Activated CD4-positive, alpha-beta memory T cell treated with anti-CD3 and anti-CD28 coated beads, Interleukin-2, amount 10 ng/mL, durations not matched to agents 7 days and 5 days (primary cell): ENCODE measurements at regions not wholly inside any gene's neighbourhood (a gene's known extent, or its start where the extent isn't known, plus 50 kb on each side); places are given as distances from the start of the nearest gene placed in this dataset.

Source experiments
- CTCF ChIA-PET: fragments of 350-600 bp; sonication (Branson Sonifier 250); formaldehyde crosslinking; loops from one replicate; lab custom pipeline; 2021; ENCODE audit warnings: antibody characterized with exemption, inconsistent platforms; lab: Charles Lee
- POLR2A ChIA-PET: fragments of 350-600 bp; sonication (Branson Sonifier 250); formaldehyde crosslinking; loops from one replicate; lab custom pipeline; 2021; ENCODE audit warnings: antibody characterized with exemption; lab: Charles Lee
- DNase-seq: peaks from one replicate; pipeline ENCODE4 v3.0.0-alpha.2; 2020
- H3K27ac Mint-ChIP-seq: one replicate; pipeline ENCODE4 v1.8.0; 2021; ENCODE audit warnings: mild to moderate bottlenecking, mixed read lengths
- H3K27me3 Mint-ChIP-seq: one replicate; pipeline ENCODE4 v1.8.0; 2021; ENCODE audit warnings: mixed read lengths
- H3K36me3 Mint-ChIP-seq: one replicate; pipeline ENCODE4 v1.8.0; 2021; ENCODE audit warnings: low read depth, mixed read lengths
- H3K4me1 Mint-ChIP-seq: one replicate; pipeline ENCODE4 v1.8.0; 2021; ENCODE audit warnings: mixed read lengths
- H3K4me3 Mint-ChIP-seq: one replicate; pipeline ENCODE4 v1.8.0; 2021; ENCODE audit warnings: mild to moderate bottlenecking, mixed read lengths
- H3K9me3 Mint-ChIP-seq: one replicate; pipeline ENCODE4 v1.8.0; 2021; ENCODE audit warnings: mixed read lengths

- Mint-ChIP-seq H3K36me3 (no peaks in the 10 kb centered on the region), H3K27me3 (no peaks in the 10 kb centered on the region), H3K4me1 (no peaks in the 10 kb centered on the region), H3K4me3 (no peak overlapping the region), H3K27ac (no peak overlapping the region), H3K9me3 (no peaks in the 10 kb centered on the region)
- ChIA-PET POLR2A (no interaction called here), CTCF (no interaction called here)
- DNase-seq: no peak
Measured at GRCh38 chr2:22788749-22789327, 596.1 kb upstream of the KLHL29 start.

GRCh38 chr2:22795287-22795866, 589.6 kb upstream of the KLHL29 start:
- H3K36me3 Mint-ChIP-seq: no peaks in the 10 kb centered on the region
- no peaks in the 10 kb centered on the region for H3K9me3 Mint-ChIP-seq
- no peak overlapping the region for H3K4me3 Mint-ChIP-seq
- CTCF ChIA-PET: no interaction called here
- H3K4me1 Mint-ChIP-seq: no peaks in the 10 kb centered on the region
- H3K27ac Mint-ChIP-seq: no peak overlapping the region
- H3K27me3 Mint-ChIP-seq: no peaks in the 10 kb centered on the region
- POLR2A ChIA-PET: no interaction called here
- no peak for DNase-seq

GRCh38 chr2:22798386-22798785, 586.6 kb upstream of the KLHL29 start:
- ChIA-PET CTCF (no interaction called here), POLR2A (no interaction called here)
- H3K4me1 Mint-ChIP-seq: no peaks in the 10 kb centered on the region
- no peaks in the 10 kb centered on the region for H3K9me3 Mint-ChIP-seq
- H3K27me3 Mint-ChIP-seq: no peaks in the 10 kb centered on the region
- no peaks in the 10 kb centered on the region for H3K36me3 Mint-ChIP-seq
- no peak overlapping the region for H3K4me3 Mint-ChIP-seq
- DNase-seq: no peak
- no peak overlapping the region for H3K27ac Mint-ChIP-seq

- Mint-ChIP-seq H3K36me3 (no peaks in the 10 kb centered on the region), H3K27me3 (no peaks in the 10 kb centered on the region), H3K4me3 (no peak overlapping the region), H3K27ac (no peak overlapping the region), H3K9me3 (peaks cover 5% of the 10 kb centered on the region), H3K4me1 (no peaks in the 10 kb centered on the region)
- CTCF ChIA-PET: no interaction called here
- POLR2A ChIA-PET: no interaction called here
- DNase-seq: no peak
Measured at GRCh38 chr2:22800412-22800811, 584.6 kb upstream of the KLHL29 start.

- POLR2A ChIA-PET: no interaction called here
- H3K4me3 Mint-ChIP-seq: no peak overlapping the region
Measured at GRCh38 chr2:22801071-22801470, 583.9 kb upstream of the KLHL29 start.

GRCh38 chr2:22801970-22802369, 583.0 kb upstream of the KLHL29 start:
- no peak overlapping the region for H3K4me3 Mint-ChIP-seq
- H3K27ac Mint-ChIP-seq: no peak overlapping the region
- H3K36me3 Mint-ChIP-seq: no peaks in the 10 kb centered on the region
- no peaks in the 10 kb centered on the region for H3K27me3 Mint-ChIP-seq
- ChIA-PET POLR2A (no interaction called here), CTCF (no interaction called here)
- H3K9me3 Mint-ChIP-seq: peaks cover 13% of the 10 kb centered on the region
- no peak for DNase-seq
- H3K4me1 Mint-ChIP-seq: no peaks in the 10 kb centered on the region

More at GRCh38 chr2:22801071-22801470, 583.9 kb upstream of the KLHL29 start:
- H3K27ac Mint-ChIP-seq: no peak overlapping the region
- no peaks in the 10 kb centered on the region for H3K4me1 Mint-ChIP-seq
- no peak for DNase-seq
- peaks cover 6% of the 10 kb centered on the region for H3K9me3 Mint-ChIP-seq
- no peaks in the 10 kb centered on the region for H3K36me3 Mint-ChIP-seq
- H3K27me3 Mint-ChIP-seq: no peaks in the 10 kb centered on the region
- CTCF ChIA-PET: no interaction called here

- POLR2A ChIA-PET: no interaction called here
- no peak overlapping the region for H3K27ac Mint-ChIP-seq
- CTCF ChIA-PET: no interaction called here
- no peaks in the 10 kb centered on the region for H3K27me3 Mint-ChIP-seq
- DNase-seq: no peak
- peaks cover 14% of the 10 kb centered on the region for H3K9me3 Mint-ChIP-seq
- no peaks in the 10 kb centered on the region for H3K4me1 Mint-ChIP-seq
- H3K36me3 Mint-ChIP-seq: no peaks in the 10 kb centered on the region
- no peak overlapping the region for H3K4me3 Mint-ChIP-seq
Measured at GRCh38 chr2:22807872-22808271, 577.1 kb upstream of the KLHL29 start.

- H3K4me1 Mint-ChIP-seq: no peaks in the 10 kb centered on the region
- ChIA-PET CTCF (no interaction called here), POLR2A (no interaction called here)
- H3K36me3 Mint-ChIP-seq: no peaks in the 10 kb centered on the region
- peaks cover 8% of the 10 kb centered on the region for H3K9me3 Mint-ChIP-seq
- H3K27me3 Mint-ChIP-seq: no peaks in the 10 kb centered on the region
- DNase-seq: no peak
- no peak overlapping the region for H3K4me3 Mint-ChIP-seq
- H3K27ac Mint-ChIP-seq: no peak overlapping the region
Measured at GRCh38 chr2:22810602-22811001, 574.4 kb upstream of the KLHL29 start.

- DNase-seq: no peak
- CTCF ChIA-PET: no interaction called here
- Mint-ChIP-seq H3K27ac (no peak overlapping the region), H3K4me3 (no peak overlapping the region), H3K36me3 (no peaks in the 10 kb centered on the region), H3K4me1 (no peaks in the 10 kb centered on the region), H3K9me3 (no peaks in the 10 kb centered on the region), H3K27me3 (no peaks in the 10 kb centered on the region)
- POLR2A ChIA-PET: no interaction called here
Measured at GRCh38 chr2:22812065-22812680, 572.8 kb upstream of the KLHL29 start.

GRCh38 chr2:22817197-22817596, 567.8 kb upstream of the KLHL29 start:
- CTCF ChIA-PET: no interaction called here

GRCh38 chr2:22821458-22821857, 563.5 kb upstream of the KLHL29 start:
- H3K27ac Mint-ChIP-seq: no peak overlapping the region
- ChIA-PET POLR2A (no interaction called here), CTCF (no interaction called here)
- H3K27me3 Mint-ChIP-seq: no peaks in the 10 kb centered on the region
- DNase-seq: no peak
- no peak overlapping the region for H3K4me3 Mint-ChIP-seq
- peaks cover 2% of the 10 kb centered on the region for H3K9me3 Mint-ChIP-seq
- no peaks in the 10 kb centered on the region for H3K36me3 Mint-ChIP-seq
- H3K4me1 Mint-ChIP-seq: no peaks in the 10 kb centered on the region

More at GRCh38 chr2:22817197-22817596, 567.8 kb upstream of the KLHL29 start:
- POLR2A ChIA-PET: no interaction called here
- Mint-ChIP-seq H3K36me3 (no peaks in the 10 kb centered on the region), H3K9me3 (no peaks in the 10 kb centered on the region), H3K4me3 (no peak overlapping the region), H3K27ac (no peak overlapping the region), H3K4me1 (no peaks in the 10 kb centered on the region), H3K27me3 (no peaks in the 10 kb centered on the region)
- DNase-seq: no peak

- Mint-ChIP-seq H3K36me3 (no peaks in the 10 kb centered on the region), H3K4me1 (no peaks in the 10 kb centered on the region), H3K27me3 (no peaks in the 10 kb centered on the region), H3K4me3 (no peak overlapping the region), H3K27ac (no peak overlapping the region), H3K9me3 (peaks cover 2% of the 10 kb centered on the region)
- ChIA-PET POLR2A (no interaction called here), CTCF (no interaction called here)
- no peak for DNase-seq
Measured at GRCh38 chr2:22822835-22823234, 562.1 kb upstream of the KLHL29 start.

GRCh38 chr2:22824618-22825017, 560.4 kb upstream of the KLHL29 start:
- H3K4me3 Mint-ChIP-seq: no peak overlapping the region
- POLR2A ChIA-PET: no interaction called here
- H3K36me3 Mint-ChIP-seq: no peaks in the 10 kb centered on the region
- H3K4me1 Mint-ChIP-seq: no peaks in the 10 kb centered on the region
- H3K27ac Mint-ChIP-seq: no peak overlapping the region
- CTCF ChIA-PET: no interaction called here
- peaks cover 5% of the 10 kb centered on the region for H3K9me3 Mint-ChIP-seq
- H3K27me3 Mint-ChIP-seq: no peaks in the 10 kb centered on the region
- no peak for DNase-seq

- Mint-ChIP-seq H3K36me3 (no peaks in the 10 kb centered on the region), H3K27me3 (no peaks in the 10 kb centered on the region), H3K27ac (no peak overlapping the region), H3K4me3 (no peak overlapping the region), H3K4me1 (no peaks in the 10 kb centered on the region), H3K9me3 (peaks cover 10% of the 10 kb centered on the region)
- no peak for DNase-seq
- ChIA-PET POLR2A (no interaction called here), CTCF (no interaction called here)
Measured at GRCh38 chr2:22826703-22827102, 558.3 kb upstream of the KLHL29 start.
